Adrenal gland (tissue), 9 donors: ENCODE measurements at regions not wholly inside any gene's neighbourhood (a gene's known extent, or its start where the extent isn't known, plus 50 kb on each side); places are given as distances from the start of the nearest gene placed in this dataset.

ENCODE experiments used
- DNase-seq, 7 donors: peaks; one replicate each; pipeline ENCODE4 v3.0.0-alpha.2; 2019 to 2020
- H3K27ac ChIP-seq, 5 donors: fragments of 200-600 bp; sonication (generic) in 4 of 5; 1 replicate in 3 of 5; 2 replicates in 2 of 5; pipeline versions ENCODE4 v1.5.1 to v1.8.0; 2016 to 2020; ENCODE audit warnings: mild to moderate bottlenecking in 1 of 5
- H3K27me3 ChIP-seq: fragments of 200-600 bp; 2 replicates; pipeline ENCODE4 v1.8.0; 2021
- H3K36me3 ChIP-seq, 2 donors: fragments of 200-600 bp; replicated peaks in 1 of 2; 1 replicate in 1 of 2; 2 replicates in 1 of 2; pipeline versions ENCODE4 v1.5.1 to v1.8.0; 2018 to 2022
- H3K4me1 ChIP-seq, 2 donors: fragments of 200-600 bp; replicated peaks in 1 of 2; 1 replicate in 1 of 2; 2 replicates in 1 of 2; pipeline versions ENCODE4 v1.5.1 to v1.8.0; 2018 to 2021
- H3K4me3 ChIP-seq, 4 donors: fragments of 200-600 bp; sonication (generic) in 3 of 4; one replicate each; pipeline ENCODE4 v1.5.1; 2016 to 2018
- H3K9me3 ChIP-seq, 3 donors: fragments of 200-600 bp; sonication (generic) in 1 of 3; replicated peaks in 1 of 3; 1 replicate in 2 of 3; 2 replicates in 1 of 3; pipeline versions ENCODE4 v1.5.1 to v1.8.0; 2016 to 2021
- POLR2A ChIP-seq, 2 donors: fragments of 450-650 bp; IDR thresholded peaks; one replicate each; pipeline ENCODE4 v1.6.1; 2017; ENCODE audit warnings: antibody characterized with exemption in 2 of 2, mild to moderate bottlenecking in 2 of 2, moderate library complexity in 1 of 2
- WGBS, 4 donors: extraction: QIAGEN DNeasy Blood & Tissue Kit in 2 of 4; methylation state at CpG; one replicate each; pipeline versions ENCODE4 v1.1.5 to v1.1.7; 2013 to 2017; 5-methylcytosine and 5-hydroxymethylcytosine counted together
- intact Hi-C, 2 donors: fragments of 100-400 bp; cut with DNase I; formaldehyde crosslinking; loops; one replicate each; pipeline versions ENCODE4 v1.14.1 to v1.15.0; 2022 to 2023
- TF ChIP-seq, protein P1 (sequence below), 6 experiments: fragments of 450-650 bp in 4 of 6; fragments of 200-600 bp in 2 of 6; sonication (generic) in 1 of 6; IDR thresholded peaks; 1 replicate in 5 of 6; 2 replicates in 1 of 6; pipeline versions ENCODE4 v1.5.1 to v1.8.0; 2016 to 2021; ENCODE audit warnings: antibody characterized with exemption in 6 of 6, mild to moderate bottlenecking in 2 of 6, moderate library complexity in 1 of 6
- donor health status: healthy with polysubstance abuse.
- donor health status: Bipolar disorder and iron deficiency.
- donor health status: DM: yes; HTN: yes; CAD: no.
- donor health status: DM: no; HTN: no; CAD: no.
- donor health status: DM: no; HTN: no; CAD: no.

DNA sequence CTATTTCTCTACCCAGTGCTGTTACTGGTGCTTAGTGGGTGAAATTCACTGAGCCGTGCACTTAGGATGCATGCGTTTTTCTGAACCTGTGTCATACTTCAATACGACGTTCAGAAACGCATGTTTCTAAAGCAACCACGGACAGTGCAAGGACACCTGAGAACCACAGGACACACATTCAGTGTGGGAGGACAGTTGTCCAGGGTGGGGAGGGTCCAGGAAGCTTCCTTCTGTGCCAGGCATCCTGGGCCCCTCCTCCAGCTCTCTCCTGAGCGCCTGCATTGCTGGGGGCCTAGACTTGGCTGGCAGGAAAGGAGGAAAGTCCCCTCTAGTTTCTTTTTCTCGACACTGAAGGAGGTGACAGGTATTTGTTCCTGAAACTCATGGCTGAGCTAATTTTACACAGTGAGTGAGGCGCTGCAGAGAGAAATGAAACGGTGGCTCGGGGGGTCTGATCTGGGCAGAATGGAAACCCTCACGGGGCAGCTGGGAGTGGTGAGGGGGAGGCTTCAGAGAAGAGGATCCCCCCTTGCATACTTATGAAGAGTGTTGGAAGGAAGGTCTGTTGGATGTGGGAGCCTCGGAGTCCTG is 89.9 kb downstream of the IRF8 start:
- H3K27ac ChIP-seq: no peak overlapping the region
- peaks cover 4% of the 10 kb centered on the region for H3K27me3 ChIP-seq
- no peak overlapping the region for H3K4me3 ChIP-seq
- intact Hi-C loops: loop anchor here in 1 of 2 donors (5.0 kb wide), 1 partner anchor 162 kb away; no protein-coding TSS in a partner anchor
- H3K4me1 ChIP-seq: no peaks in the 10 kb centered on the region
- H3K36me3 ChIP-seq: no peaks in the 10 kb centered on the region
- TF ChIP-seq POLR2A (IDR thresholded peaks at IDR 0.05): no peak
- TF ChIP-seq, protein P1, sequence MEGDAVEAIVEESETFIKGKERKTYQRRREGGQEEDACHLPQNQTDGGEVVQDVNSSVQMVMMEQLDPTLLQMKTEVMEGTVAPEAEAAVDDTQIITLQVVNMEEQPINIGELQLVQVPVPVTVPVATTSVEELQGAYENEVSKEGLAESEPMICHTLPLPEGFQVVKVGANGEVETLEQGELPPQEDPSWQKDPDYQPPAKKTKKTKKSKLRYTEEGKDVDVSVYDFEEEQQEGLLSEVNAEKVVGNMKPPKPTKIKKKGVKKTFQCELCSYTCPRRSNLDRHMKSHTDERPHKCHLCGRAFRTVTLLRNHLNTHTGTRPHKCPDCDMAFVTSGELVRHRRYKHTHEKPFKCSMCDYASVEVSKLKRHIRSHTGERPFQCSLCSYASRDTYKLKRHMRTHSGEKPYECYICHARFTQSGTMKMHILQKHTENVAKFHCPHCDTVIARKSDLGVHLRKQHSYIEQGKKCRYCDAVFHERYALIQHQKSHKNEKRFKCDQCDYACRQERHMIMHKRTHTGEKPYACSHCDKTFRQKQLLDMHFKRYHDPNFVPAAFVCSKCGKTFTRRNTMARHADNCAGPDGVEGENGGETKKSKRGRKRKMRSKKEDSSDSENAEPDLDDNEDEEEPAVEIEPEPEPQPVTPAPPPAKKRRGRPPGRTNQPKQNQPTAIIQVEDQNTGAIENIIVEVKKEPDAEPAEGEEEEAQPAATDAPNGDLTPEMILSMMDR (IDR thresholded peaks at IDR 0.05): no peak
- H3K9me3 ChIP-seq: no peaks in the 10 kb centered on the region
- no peak for DNase-seq
- 50 to 76% (median 62%) methylated on average over 12 to 13 of the region's 13 CpGs for WGBS, 4 donors

DNA sequence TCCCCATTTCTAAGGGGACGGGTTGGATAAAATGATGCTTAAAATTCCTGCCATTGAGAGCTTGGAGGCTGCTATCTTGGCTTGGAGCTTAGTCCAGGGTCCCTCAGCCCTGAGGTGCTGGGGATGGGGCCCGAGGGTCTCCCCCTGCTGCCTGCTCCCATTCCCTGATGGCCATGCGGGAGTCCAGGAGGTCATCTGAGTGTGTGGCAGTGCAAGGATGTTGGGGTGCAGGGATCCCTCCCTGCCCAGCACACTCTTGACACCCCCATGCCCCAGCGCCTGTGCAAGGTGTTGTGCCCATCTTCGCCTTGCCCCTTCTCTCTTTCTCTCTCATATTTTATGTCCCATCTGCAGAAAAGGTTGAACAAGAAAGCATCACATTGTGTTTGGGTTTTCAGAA is 90.4 kb downstream of the IRF8 start:
- no peak overlapping the region for H3K27ac ChIP-seq
- H3K36me3 ChIP-seq: no peaks in the 10 kb centered on the region
- no peak for DNase-seq
- H3K27me3 ChIP-seq: peaks cover 4% of the 10 kb centered on the region
- no peak for TF ChIP-seq POLR2A (IDR thresholded peaks at IDR 0.05)
- TF ChIP-seq, protein P1 (IDR thresholded peaks at IDR 0.05): no peak
- H3K4me3 ChIP-seq: no peak overlapping the region
- intact Hi-C loops: loop anchor here in 1 of 2 donors (5.0 kb wide), 1 partner anchor 162 kb away; no protein-coding TSS in a partner anchor
- H3K4me1 ChIP-seq: no peaks in the 10 kb centered on the region
- WGBS, 4 donors: 70 to 73% (median 71%) methylated on average over 5 of the region's 5 CpGs
- H3K9me3 ChIP-seq: no peaks in the 10 kb centered on the region

DNA sequence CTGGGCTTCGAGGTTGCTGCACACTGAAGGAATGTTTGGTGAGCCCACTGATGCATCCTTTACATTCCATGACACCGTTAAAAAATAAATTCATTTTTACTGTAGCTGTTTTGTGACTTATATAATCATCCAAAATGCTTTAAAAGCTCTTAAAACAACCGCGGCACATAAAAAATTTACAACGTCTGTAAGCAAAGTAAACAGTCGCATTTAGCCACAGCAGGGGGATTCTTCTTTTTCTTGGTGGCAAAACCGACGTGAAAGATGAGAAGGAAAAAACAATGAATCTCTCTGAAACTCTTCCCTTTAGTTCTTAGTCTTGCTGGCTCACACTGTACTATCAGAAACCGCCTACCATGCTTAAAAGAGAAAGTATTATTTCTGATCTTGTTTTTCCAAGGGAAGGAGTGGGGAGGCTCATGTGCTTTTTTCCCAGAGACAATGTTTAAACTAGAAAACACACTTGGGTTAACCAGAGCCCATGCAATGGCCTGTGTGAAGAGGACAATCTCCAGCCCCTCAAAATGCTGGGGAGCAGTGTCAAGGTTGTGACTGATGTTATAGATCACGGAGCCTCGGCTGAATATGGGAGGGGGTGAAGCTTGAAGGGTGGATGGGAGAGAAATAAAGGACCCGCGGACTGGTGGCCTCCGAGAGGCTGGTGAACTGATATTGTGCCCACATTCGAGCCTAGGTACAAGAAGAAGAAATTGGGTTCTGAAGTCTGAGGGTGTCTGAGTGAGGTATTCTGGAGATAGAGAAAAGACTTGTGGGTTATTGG is 91.1 kb downstream of the IRF8 start:
- 51 to 66% (median 59%) methylated on average over 15 of the region's 15 CpGs for WGBS, 4 donors
- Histone ChIP-seq H3K4me1 (no peaks in the 10 kb centered on the region), H3K9me3 (no peaks in the 10 kb centered on the region), H3K36me3 (no peaks in the 10 kb centered on the region), H3K4me3 (no peak overlapping the region), H3K27me3 (peaks cover 4% of the 10 kb centered on the region), H3K27ac (no peak overlapping the region)
- no peak for DNase-seq
- intact Hi-C loops: loop anchor here in 1 of 2 donors (5.0 kb wide), 1 partner anchor 163 kb away; no protein-coding TSS in a partner anchor
- TF ChIP-seq, protein P1 (IDR thresholded peaks at IDR 0.05): no peak

DNA sequence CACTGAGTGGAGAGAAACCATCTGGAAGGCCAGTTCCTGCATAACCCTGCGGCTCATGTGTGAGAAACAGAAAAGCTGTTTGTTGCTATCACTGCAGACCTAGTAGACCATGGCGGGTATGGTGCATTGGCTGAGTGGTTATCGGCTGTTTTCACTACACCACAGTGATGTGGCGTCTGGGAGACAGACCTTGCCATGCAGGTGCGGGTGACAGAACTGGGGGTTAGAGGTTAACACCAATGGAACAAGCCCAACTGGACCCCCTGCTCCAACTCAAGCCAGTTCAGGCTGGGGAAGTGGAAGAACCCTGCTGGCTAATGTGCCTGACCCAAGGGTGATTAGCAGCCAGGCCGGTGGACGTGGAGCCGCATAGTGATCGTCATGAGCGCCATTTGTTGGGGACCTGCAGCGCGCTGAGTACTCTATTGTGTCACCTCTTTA is 91.9 kb downstream of the IRF8 start:
- 85 to 96% (median 88%) methylated on average over 9 to 12 of the region's 12 CpGs for WGBS, 4 donors
- no peak overlapping the region for H3K4me3 ChIP-seq
- H3K36me3 ChIP-seq: no peaks in the 10 kb centered on the region
- no peak overlapping the region for H3K27ac ChIP-seq
- no peaks in the 10 kb centered on the region for H3K9me3 ChIP-seq
- DNase-seq: no peak
- H3K4me1 ChIP-seq: no peaks in the 10 kb centered on the region
- H3K27me3 ChIP-seq: peaks cover 4% of the 10 kb centered on the region
- no peak for TF ChIP-seq POLR2A (IDR thresholded peaks at IDR 0.05)
- TF ChIP-seq, protein P1 (IDR thresholded peaks at IDR 0.05): no peak
- intact Hi-C loops: no loop called here
